CD4-positive, CD25-positive, alpha-beta regulatory T cell (primary cell): ENCODE measurements at regions not wholly inside any gene's neighbourhood (a gene's known extent, or its start where the extent isn't known, plus 50 kb on each side); places are given as distances from the start of the nearest gene placed in this dataset.

Source experiments
- ATAC-seq, 2 donors: fragments of 150-1000 bp; cut with Tn5 transposase; one replicate each; pipeline ENCODE4 v1.10.0; 2021; ENCODE audit warnings: low read depth in 2 of 2, moderate number of reproducible peaks in 2 of 2, moderate library complexity in 1 of 2
- DNase-seq, 3 donors: peaks; one replicate each; pipeline versions ENCODE4 v3.0.0 to v3.0.0-alpha.2; 2012 to 2022; ENCODE audit warnings: mixed read lengths in 1 of 3
- H3K27ac ChIP-seq: one replicate; pipeline ENCODE4 v1.7.0; 2013; ENCODE audit warnings: mild to moderate bottlenecking, low read length; ENCODE audit not compliant: insufficient read depth, poor library complexity, severe bottlenecking
- H3K27me3 ChIP-seq: one replicate; pipeline ENCODE4 v1.7.0; 2013; ENCODE audit warnings: low read length; ENCODE audit not compliant: control insufficient read depth, insufficient read depth
- H3K36me3 ChIP-seq: one replicate; pipeline ENCODE4 v1.7.0; 2013; ENCODE audit warnings: mild to moderate bottlenecking, low read length, moderate library complexity; ENCODE audit not compliant: control insufficient read depth, insufficient read depth
- H3K4me1 ChIP-seq: 2 replicates; pipeline ENCODE4 v1.7.0; 2013; ENCODE audit warnings: mild to moderate bottlenecking, low read length; ENCODE audit not compliant: insufficient read depth, control insufficient read depth, poor library complexity, severe bottlenecking
- H3K4me3 ChIP-seq: one replicate; pipeline ENCODE4 v1.7.0; 2013; ENCODE audit warnings: low read depth, mild to moderate bottlenecking, low read length, moderate library complexity
- H3K9me3 ChIP-seq, 2 experiments: 1 replicate in 1 of 2; 2 replicates in 1 of 2; pipeline ENCODE4 v1.7.0; 2013; ENCODE audit warnings: low read length in 2 of 2, mild to moderate bottlenecking in 1 of 2, moderate library complexity in 1 of 2; ENCODE audit not compliant: control insufficient read depth in 2 of 2
- H3K27ac Mint-ChIP-seq, 3 donors: one replicate each; pipeline ENCODE4 v1.8.0; 2020 to 2022; ENCODE audit warnings: mild to moderate bottlenecking in 3 of 3, mixed read lengths in 3 of 3, moderate library complexity in 2 of 3
- H3K27me3 Mint-ChIP-seq: one replicate; pipeline ENCODE4 v1.8.0; 2022; ENCODE audit warnings: mild to moderate bottlenecking, mixed read lengths
- H3K36me3 Mint-ChIP-seq: one replicate; pipeline ENCODE4 v1.8.0; 2020; ENCODE audit warnings: mixed read lengths
- H3K4me1 Mint-ChIP-seq, 4 donors: one replicate each; pipeline ENCODE4 v1.8.0; 2020 to 2022; ENCODE audit warnings: mixed read lengths in 4 of 4, mild to moderate bottlenecking in 1 of 4
- H3K4me3 Mint-ChIP-seq, 4 donors: one replicate each; pipeline ENCODE4 v1.8.0; 2020 to 2022; ENCODE audit warnings: mild to moderate bottlenecking in 4 of 4, mixed read lengths in 4 of 4, moderate library complexity in 3 of 4
- H3K9me3 Mint-ChIP-seq, 7 donors: one replicate each; pipeline ENCODE4 v1.8.0; 2020 to 2022; ENCODE audit warnings: mixed read lengths in 7 of 7, mild to moderate bottlenecking in 3 of 7, moderate library complexity in 2 of 7

- Histone ChIP-seq H3K27me3 (no peaks in the 10 kb centered on the region), H3K4me1 (no peaks in the 10 kb centered on the region), H3K9me3 (no peaks in the 10 kb centered on the region), H3K27ac (no peak overlapping the region), H3K36me3 (no peaks in the 10 kb centered on the region), H3K4me3 (no peak overlapping the region)
- no peak overlapping the region for H3K4me3 Mint-ChIP-seq
- no peak overlapping the region for H3K27ac Mint-ChIP-seq
- H3K4me1 Mint-ChIP-seq = no peaks in the 10 kb centered on the region
- ATAC-seq = no peak
- peaks cover 0 to 2% (median 0%) of the 10 kb centered on the region in 7 donors for H3K9me3 Mint-ChIP-seq
- peaks cover 21% of the 10 kb centered on the region for H3K27me3 Mint-ChIP-seq
- no peak for DNase-seq
- H3K36me3 Mint-ChIP-seq = no peaks in the 10 kb centered on the region
These were observed 175.5 kb upstream of the NCAM1 start for GRCh38 chr11:112785719-112786118.

GRCh38 chr11:112786196-112786595, 175.0 kb upstream of the NCAM1 start:
- H3K4me3 ChIP-seq = no peak overlapping the region
- H3K4me1 Mint-ChIP-seq = no peaks in the 10 kb centered on the region
- H3K27ac ChIP-seq = no peak overlapping the region
- no peaks in the 10 kb centered on the region for H3K4me1 ChIP-seq
- H3K9me3 Mint-ChIP-seq = peaks cover 0 to 2% (median 0%) of the 10 kb centered on the region in 7 donors
- H3K36me3 Mint-ChIP-seq = no peaks in the 10 kb centered on the region
- no peak for DNase-seq
- no peaks in the 10 kb centered on the region for H3K27me3 ChIP-seq
- H3K4me3 Mint-ChIP-seq = no peak overlapping the region
- no peak for ATAC-seq
- no peaks in the 10 kb centered on the region for H3K9me3 ChIP-seq
- H3K36me3 ChIP-seq = no peaks in the 10 kb centered on the region
- peaks cover 21% of the 10 kb centered on the region for H3K27me3 Mint-ChIP-seq
- H3K27ac Mint-ChIP-seq = no peak overlapping the region

GRCh38 chr11:112786886-112787530, 174.2 kb upstream of the NCAM1 start:
- H3K27ac ChIP-seq = no peak overlapping the region
- no peaks in the 10 kb centered on the region for H3K9me3 ChIP-seq
- Mint-ChIP-seq H3K36me3 (no peaks in the 10 kb centered on the region), H3K4me3 (no peak overlapping the region), H3K27me3 (peaks cover 21% of the 10 kb centered on the region), H3K9me3 (peaks cover 0 to 2% (median 0%) of the 10 kb centered on the region in 7 donors), H3K4me1 (no peaks in the 10 kb centered on the region), H3K27ac (no peak overlapping the region)
- DNase-seq (no peak), ATAC-seq (no peak)
- no peaks in the 10 kb centered on the region for H3K27me3 ChIP-seq
- H3K4me3 ChIP-seq = no peak overlapping the region
- no peaks in the 10 kb centered on the region for H3K36me3 ChIP-seq
- no peaks in the 10 kb centered on the region for H3K4me1 ChIP-seq

GRCh38 chr11:112789481-112789880, 171.7 kb upstream of the NCAM1 start:
- Histone ChIP-seq H3K9me3 (no peaks in the 10 kb centered on the region), H3K27me3 (no peaks in the 10 kb centered on the region), H3K4me1 (no peaks in the 10 kb centered on the region), H3K36me3 (no peaks in the 10 kb centered on the region), H3K4me3 (no peak overlapping the region), H3K27ac (no peak overlapping the region)
- no peak overlapping the region for H3K27ac Mint-ChIP-seq
- peaks cover 0 to 5% (median 2%) of the 10 kb centered on the region in 4 donors for H3K4me1 Mint-ChIP-seq
- ATAC-seq (no peak), DNase-seq (no peak)
- H3K4me3 Mint-ChIP-seq = no peak overlapping the region
- no peaks in the 10 kb centered on the region for H3K36me3 Mint-ChIP-seq
- peaks cover 21% of the 10 kb centered on the region for H3K27me3 Mint-ChIP-seq
- H3K9me3 Mint-ChIP-seq = peaks cover 0 to 2% (median 0%) of the 10 kb centered on the region in 7 donors

GRCh38 chr11:112790286-112790685, 170.9 kb upstream of the NCAM1 start:
- no peak overlapping the region for H3K27ac Mint-ChIP-seq
- Histone ChIP-seq H3K9me3 (no peaks in the 10 kb centered on the region), H3K4me1 (no peaks in the 10 kb centered on the region), H3K27me3 (no peaks in the 10 kb centered on the region), H3K4me3 (no peak overlapping the region), H3K27ac (no peak overlapping the region), H3K36me3 (no peaks in the 10 kb centered on the region)
- no peaks in the 10 kb centered on the region for H3K36me3 Mint-ChIP-seq
- ATAC-seq (no peak), DNase-seq (no peak)
- H3K4me1 Mint-ChIP-seq = peaks cover 0 to 5% (median 2%) of the 10 kb centered on the region in 4 donors
- peaks cover 0 to 2% (median 0%) of the 10 kb centered on the region in 7 donors for H3K9me3 Mint-ChIP-seq
- H3K4me3 Mint-ChIP-seq = no peak overlapping the region
- H3K27me3 Mint-ChIP-seq = peaks cover 21% of the 10 kb centered on the region

GRCh38 chr11:112792070-112792469, 169.2 kb upstream of the NCAM1 start:
- peaks cover 9% of the 10 kb centered on the region for H3K27me3 Mint-ChIP-seq
- H3K27ac ChIP-seq = no peak overlapping the region
- ATAC-seq = no peak
- no peaks in the 10 kb centered on the region for H3K36me3 Mint-ChIP-seq
- H3K9me3 Mint-ChIP-seq = peaks cover 0 to 1% (median 0%) of the 10 kb centered on the region in 7 donors
- H3K4me3 Mint-ChIP-seq = no peak overlapping the region
- H3K4me1 Mint-ChIP-seq = peaks cover 0 to 5% (median 2%) of the 10 kb centered on the region in 4 donors
- H3K36me3 ChIP-seq = no peaks in the 10 kb centered on the region
- H3K4me3 ChIP-seq = no peak overlapping the region
- no peaks in the 10 kb centered on the region for H3K27me3 ChIP-seq
- no peaks in the 10 kb centered on the region for H3K9me3 ChIP-seq
- H3K27ac Mint-ChIP-seq = no peak overlapping the region
- no peaks in the 10 kb centered on the region for H3K4me1 ChIP-seq
- no peak for DNase-seq

- DNase-seq (no peak), ATAC-seq (no peak)
- no peaks in the 10 kb centered on the region for H3K36me3 Mint-ChIP-seq
- H3K4me1 Mint-ChIP-seq = peaks cover 0 to 5% (median 2%) of the 10 kb centered on the region in 4 donors
- Histone ChIP-seq H3K27ac (no peak overlapping the region), H3K4me1 (no peaks in the 10 kb centered on the region), H3K4me3 (no peak overlapping the region), H3K27me3 (no peaks in the 10 kb centered on the region), H3K9me3 (no peaks in the 10 kb centered on the region), H3K36me3 (no peaks in the 10 kb centered on the region)
- H3K27ac Mint-ChIP-seq = no peak overlapping the region
- peaks cover 0 to 1% (median 0%) of the 10 kb centered on the region in 7 donors for H3K9me3 Mint-ChIP-seq
- no peak overlapping the region for H3K4me3 Mint-ChIP-seq
- no peaks in the 10 kb centered on the region for H3K27me3 Mint-ChIP-seq
These were observed 167.8 kb upstream of the NCAM1 start for GRCh38 chr11:112793416-112793815.

- no peak for ATAC-seq
- Mint-ChIP-seq H3K27ac (no peak overlapping the region), H3K36me3 (no peaks in the 10 kb centered on the region), H3K4me3 (no peak overlapping the region), H3K4me1 (peaks cover 0 to 5% (median 2%) of the 10 kb centered on the region in 4 donors), H3K27me3 (no peaks in the 10 kb centered on the region), H3K9me3 (peaks cover 0 to 1% (median 0%) of the 10 kb centered on the region in 7 donors)
- H3K36me3 ChIP-seq = no peaks in the 10 kb centered on the region
- H3K27ac ChIP-seq = no peak overlapping the region
- no peak for DNase-seq
- no peaks in the 10 kb centered on the region for H3K27me3 ChIP-seq
- no peak overlapping the region for H3K4me3 ChIP-seq
- H3K4me1 ChIP-seq = no peaks in the 10 kb centered on the region
- H3K9me3 ChIP-seq = no peaks in the 10 kb centered on the region
These were observed 166.8 kb upstream of the NCAM1 start for GRCh38 chr11:112794331-112794846.
